HEK293T (cell line): ENCODE measurements at regions not wholly inside any gene's neighbourhood (a gene's known extent, or its start where the extent isn't known, plus 50 kb on each side); places are given as distances from the start of the nearest gene placed in this dataset.
"Not testable (repeated sequence)": the region's sequence is repeated elsewhere in the genome, so short reads cannot be mapped to it uniquely, and the experiment has no call there.

ENCODE experiments used
- CTCF ChIA-PET: fragments of 350-600 bp; formaldehyde crosslinking; extraction: SDS; loops from one replicate; lab custom pipeline; 2021; ENCODE audit warnings: antibody characterized with exemption, inconsistent platforms; lab: Yijun Ruan, JAX
- POLR2A ChIA-PET: fragments of 350-600 bp; formaldehyde crosslinking; extraction: SDS; loops from one replicate; lab custom pipeline; 2020; ENCODE audit warnings: antibody characterized with exemption, inconsistent platforms; lab: Yijun Ruan, JAX
- DNase-seq: peaks from one replicate; pipeline ENCODE4 v3.0.0; 2012; ENCODE audit warnings: mixed read lengths; ENCODE audit errors: extremely low spot score
- ARNT ChIP-seq: fragments of 450-650 bp; IDR thresholded peaks from 2 replicates; pipeline ENCODE4 v1.6.1; 2017; ENCODE audit warnings: mild to moderate bottlenecking
- BHLHE40 ChIP-seq: fragments of 450-650 bp; IDR thresholded peaks from 2 replicates; pipeline ENCODE4 v1.6.1; 2016; ENCODE audit warnings: mild to moderate bottlenecking, moderate library complexity, borderline replicate concordance
- CTBP1 ChIP-seq: fragments of 450-650 bp; IDR thresholded peaks from 2 replicates; pipeline ENCODE4 v1.6.1; 2016; ENCODE audit warnings: borderline replicate concordance
- ELF4 ChIP-seq: fragments of 450-650 bp; IDR thresholded peaks from 2 replicates; pipeline ENCODE4 v1.6.1; 2017; ENCODE audit warnings: antibody characterized with exemption
- FOXA1 ChIP-seq: fragments of 450-650 bp; IDR thresholded peaks from 2 replicates; pipeline ENCODE4 v1.6.1; 2016; ENCODE audit warnings: mild to moderate bottlenecking
- FOXK2 ChIP-seq: fragments of 450-650 bp; IDR thresholded peaks from 2 replicates; pipeline ENCODE4 v1.6.1; 2016; ENCODE audit warnings: mild to moderate bottlenecking
- FOXM1 ChIP-seq: fragments of 450-650 bp; IDR thresholded peaks from 2 replicates; pipeline ENCODE4 v1.6.1; 2017; ENCODE audit warnings: mild to moderate bottlenecking, borderline replicate concordance
- HDGF ChIP-seq: fragments of 450-650 bp; IDR thresholded peaks from 2 replicates; pipeline ENCODE4 v1.6.1; 2017; ENCODE audit warnings: antibody characterized with exemption, borderline replicate concordance
- L3MBTL2 ChIP-seq: fragments of 450-650 bp; conservative IDR thresholded peaks from 2 replicates; pipeline ENCODE4 v1.6.1; 2016; ENCODE audit warnings: mild to moderate bottlenecking
- LEF1 ChIP-seq: fragments of 450-650 bp; IDR thresholded peaks from 2 replicates; pipeline ENCODE4 v1.6.1; 2017; ENCODE audit warnings: mild to moderate bottlenecking, borderline replicate concordance
- NFRKB ChIP-seq: fragments of 450-650 bp; IDR thresholded peaks from 2 replicates; pipeline ENCODE4 v1.6.1; 2016; ENCODE audit warnings: mild to moderate bottlenecking, moderate library complexity
- SP1 ChIP-seq: fragments of 450-650 bp; IDR thresholded peaks from 2 replicates; pipeline ENCODE4 v1.6.1; 2017
- SUZ12 ChIP-seq: fragments of 450-650 bp; IDR thresholded peaks from 2 replicates; pipeline ENCODE4 v1.6.1; 2016; ENCODE audit warnings: mild to moderate bottlenecking
- TARDBP ChIP-seq: fragments of 450-650 bp; IDR thresholded peaks from 2 replicates; pipeline ENCODE4 v1.6.1; 2016
- ZNF384 ChIP-seq: fragments of 450-650 bp; IDR thresholded peaks from 2 replicates; pipeline ENCODE4 v1.6.1; 2016
- TF ChIP-seq, protein P1 (sequence below): fragments of 450-650 bp; IDR thresholded peaks from 2 replicates; pipeline ENCODE4 v1.6.1; 2016

DNA sequence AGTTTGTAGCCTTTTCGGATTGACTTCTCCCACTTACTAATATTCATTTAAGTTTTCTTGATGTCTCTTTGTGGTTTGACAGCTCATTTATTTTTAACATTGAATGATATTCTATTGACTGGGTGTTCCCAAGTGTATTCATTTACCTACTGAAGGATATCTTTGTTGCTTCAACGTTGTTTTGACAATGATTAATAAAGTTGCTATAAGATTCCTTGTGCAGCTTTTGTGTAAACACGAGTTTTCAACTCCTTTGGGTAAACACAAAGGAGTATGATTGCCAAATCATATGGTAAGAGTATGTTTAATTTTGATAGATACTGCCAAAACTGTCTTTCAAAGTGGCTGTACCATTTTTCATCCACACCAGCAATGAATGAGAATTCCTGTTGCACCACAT is 1200.9 kb downstream of the DSC3 start:
- ChIA-PET POLR2A (no interaction called here), CTCF (no interaction called here)
- DNase-seq, result no peak
- no peak for TF ChIP-seq SUZ12
- TF ChIP-seq ZNF384, result no peak
- TF ChIP-seq ELF4, result no peak
- TF ChIP-seq TARDBP, result no peak
- no peak for TF ChIP-seq BHLHE40
- TF ChIP-seq CTBP1, result no peak
- TF ChIP-seq, protein P1, sequence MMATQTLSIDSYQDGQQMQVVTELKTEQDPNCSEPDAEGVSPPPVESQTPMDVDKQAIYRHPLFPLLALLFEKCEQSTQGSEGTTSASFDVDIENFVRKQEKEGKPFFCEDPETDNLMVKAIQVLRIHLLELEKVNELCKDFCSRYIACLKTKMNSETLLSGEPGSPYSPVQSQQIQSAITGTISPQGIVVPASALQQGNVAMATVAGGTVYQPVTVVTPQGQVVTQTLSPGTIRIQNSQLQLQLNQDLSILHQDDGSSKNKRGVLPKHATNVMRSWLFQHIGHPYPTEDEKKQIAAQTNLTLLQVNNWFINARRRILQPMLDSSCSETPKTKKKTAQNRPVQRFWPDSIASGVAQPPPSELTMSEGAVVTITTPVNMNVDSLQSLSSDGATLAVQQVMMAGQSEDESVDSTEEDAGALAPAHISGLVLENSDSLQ, result no peak
- no peak for TF ChIP-seq L3MBTL2
- no peak for TF ChIP-seq FOXK2

- no peak for DNase-seq
- ChIA-PET POLR2A (no interaction called here), CTCF (no interaction called here)
- TF ChIP-seq ELF4 (no peak), ARNT (no peak), BHLHE40 (no peak), HDGF (no peak), TARDBP (no peak), L3MBTL2 (no peak), LEF1 (no peak), FOXM1 (no peak), FOXK2 (no peak), SP1 (no peak), ZNF384 (no peak), NFRKB (no peak), CTBP1 (no peak), FOXA1 (no peak), SUZ12 (no peak)
- TF ChIP-seq, protein P1, result no peak
Measured at GRCh38 chr18:29840089-29840488, 1202.5 kb downstream of the DSC3 start.

- DNase-seq, POLR2A ChIA-PET, CTCF ChIA-PET: not testable (repeated sequence)
Measured at GRCh38 chr18:29838961-29839360, 1203.6 kb downstream of the DSC3 start.

GRCh38 chr18:29838556-29838955 is 1204.0 kb downstream of the DSC3 start:
- CTCF ChIA-PET, result no interaction called here
- TF ChIP-seq HDGF (no peak), BHLHE40 (no peak), SP1 (no peak), CTBP1 (no peak), FOXK2 (no peak), SUZ12 (no peak), ZNF384 (no peak), TARDBP (no peak), LEF1 (no peak), FOXM1 (no peak), L3MBTL2 (no peak), FOXA1 (no peak), ARNT (no peak), NFRKB (no peak), ELF4 (no peak)
- TF ChIP-seq, protein P1, result no peak
- POLR2A ChIA-PET, result no interaction called here
- no peak for DNase-seq

- ChIA-PET POLR2A (no interaction called here), CTCF (no interaction called here)
- TF ChIP-seq ELF4, result no peak
- no peak for TF ChIP-seq BHLHE40
- no peak for TF ChIP-seq FOXM1
- TF ChIP-seq ZNF384, result no peak
- no peak for TF ChIP-seq SP1
- no peak for TF ChIP-seq TARDBP
- TF ChIP-seq HDGF, result no peak
- TF ChIP-seq FOXA1, result no peak
- TF ChIP-seq ARNT, result no peak
- TF ChIP-seq NFRKB, result no peak
- no peak for TF ChIP-seq L3MBTL2
- TF ChIP-seq FOXK2, result no peak
- no peak for TF ChIP-seq SUZ12
- no peak for TF ChIP-seq CTBP1
- no peak for TF ChIP-seq LEF1
- TF ChIP-seq, protein P1, result no peak
- no peak for DNase-seq
Measured at GRCh38 chr18:29823671-29824070, 1218.9 kb downstream of the DSC3 start.

DNA sequence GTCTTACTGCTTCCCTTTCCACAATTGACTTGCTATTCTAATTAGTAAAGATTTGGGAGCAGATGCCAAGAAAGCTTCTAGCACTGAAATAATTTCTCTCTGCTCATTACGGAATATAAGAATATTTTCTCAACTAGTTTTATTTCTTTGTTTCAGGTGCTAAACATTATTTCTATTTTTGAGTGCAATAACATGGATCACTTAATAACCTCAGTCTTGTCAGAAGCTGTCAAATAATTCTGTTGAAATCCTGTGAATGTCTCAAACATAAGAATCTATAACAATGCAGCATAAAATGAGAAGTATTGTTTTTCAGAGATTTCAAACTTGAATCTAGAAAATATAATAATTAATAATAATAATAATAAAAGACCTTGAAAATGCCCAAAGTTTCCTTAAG is 1221.0 kb downstream of the DSC3 start:
- POLR2A ChIA-PET, result no interaction called here
- DNase-seq, result no peak
- TF ChIP-seq, protein P1, result no peak
- TF ChIP-seq FOXK2 (no peak), ZNF384 (no peak), BHLHE40 (no peak), ELF4 (no peak), NFRKB (no peak), LEF1 (no peak), HDGF (no peak), TARDBP (no peak), CTBP1 (no peak), SP1 (no peak), L3MBTL2 (no peak), SUZ12 (no peak), FOXA1 (no peak), FOXM1 (no peak), ARNT (no peak)
- CTCF ChIA-PET, result no interaction called here
